ENCODE measurements at regions not wholly inside any gene's neighbourhood (a gene's known extent, or its start where the extent isn't known, plus 50 kb on each side); places are given as distances from the start of the nearest gene placed in this dataset.

DNA sequence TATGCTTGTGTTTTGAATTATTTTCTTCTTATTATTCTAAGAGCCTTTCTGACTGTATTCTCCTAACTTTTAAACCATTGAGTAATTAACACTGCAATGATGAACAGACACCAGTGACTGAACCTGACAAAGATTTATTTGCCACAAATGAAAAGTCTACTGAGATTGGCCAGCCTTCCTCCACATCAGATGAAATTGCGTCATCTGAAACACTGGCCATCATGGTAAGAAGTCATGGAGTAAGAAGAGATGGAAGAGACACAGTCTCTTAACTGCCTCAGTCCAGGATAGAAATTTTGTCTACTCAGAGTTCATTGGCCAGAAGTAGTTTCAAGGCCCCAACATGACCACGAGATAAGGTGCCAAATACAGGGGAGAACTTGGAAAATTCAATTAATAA, 357.8 kb downstream of the BMPER start:
- 3% methylated on average over 2 of the region's 2 CpGs for WGBS (ENCODE audit: insufficient coverage, low coverage, missing lambda C conversion rate)
- Histone ChIP-seq H3K79me2 (ENCODE audit: control insufficient read depth, insufficient read depth, low read length) (no peaks in the 10 kb centered on the region), H3K9me3 (replicated peaks; ENCODE audit: control insufficient read depth, insufficient read depth, low read depth, low read length) (no peaks in the 10 kb centered on the region), H3K27me3 (ENCODE audit: control insufficient read depth in 2 of 2, insufficient read depth in 2 of 2, low read length in 2 of 2) (no peaks in the 10 kb centered on the region), H3K4me3 (no peak overlapping the region), H3K36me3 (ENCODE audit: control insufficient read depth, insufficient read depth, low read length) (no peaks in the 10 kb centered on the region), H2AFZ (ENCODE audit: low read depth, low read length) (no peak overlapping the region), H3K27ac (ENCODE audit: extremely low read depth, low read depth, low read length) (no peak overlapping the region), H3K9me1 (ENCODE audit: control insufficient read depth, insufficient read depth, low read length) (no peaks in the 10 kb centered on the region), H3K4me2 (ENCODE audit: insufficient read depth, low read length) (no peak overlapping the region), H3K4me1 (replicated peaks in 1 of 2; ENCODE audit: control insufficient read depth in 2 of 2, insufficient read depth in 2 of 2, low read length in 2 of 2) (no peaks in the 10 kb centered on the region), H4K20me1 (replicated peaks; ENCODE audit: control insufficient read depth, insufficient read depth, low read length) (no peaks in the 10 kb centered on the region), H3K9ac (ENCODE audit: insufficient read depth in 1 of 2, low read depth in 2 of 2, low read length in 2 of 2) (no peak overlapping the region)
- POLR2A ChIA-PET, result no interaction called here
- intact Hi-C loops (cut with micrococcal nuclease) (no loop called here), in situ Hi-C loops (cut with MboI) (no loop called here)
- CTCF ChIA-PET (ENCODE audit: low intra/inter-chr PET ratio), result no interaction called here
- DNase-seq (ENCODE audit: extremely low read depth in 1 of 4, low spot score in 3 of 4) (no peak), ATAC-seq (no peak), FAIRE-seq (no peak)
- no TSS peak for BruUV-seq (replicated peaks)
- TF ChIP-seq ZNF668 (CRISPR knock-in tag; IDR thresholded peaks at IDR 0.05) (no peak), HDAC2 (IDR thresholded peaks at IDR 0.05) (no peak), NEUROD1 (IDR thresholded peaks at IDR 0.05; ENCODE audit: borderline replicate concordance, low read depth, low read length, partially characterized antibody) (no peak), MTA2 (IDR thresholded peaks at IDR 0.05; ENCODE audit: low read depth) (no peak), KLF6 (CRISPR knock-in tag; IDR thresholded peaks at IDR 0.05; ENCODE audit: borderline replicate concordance) (no peak), PYGO2 (tag; IDR thresholded peaks at IDR 0.05) (no peak), NFE2 (IDR thresholded peaks at IDR 0.05; ENCODE audit: low read depth) (no peak), RBM25 (IDR thresholded peaks at IDR 0.05; ENCODE audit: low read depth, low read length, severe bottlenecking) (no peak)
- TF ChIP-seq, protein P1, sequence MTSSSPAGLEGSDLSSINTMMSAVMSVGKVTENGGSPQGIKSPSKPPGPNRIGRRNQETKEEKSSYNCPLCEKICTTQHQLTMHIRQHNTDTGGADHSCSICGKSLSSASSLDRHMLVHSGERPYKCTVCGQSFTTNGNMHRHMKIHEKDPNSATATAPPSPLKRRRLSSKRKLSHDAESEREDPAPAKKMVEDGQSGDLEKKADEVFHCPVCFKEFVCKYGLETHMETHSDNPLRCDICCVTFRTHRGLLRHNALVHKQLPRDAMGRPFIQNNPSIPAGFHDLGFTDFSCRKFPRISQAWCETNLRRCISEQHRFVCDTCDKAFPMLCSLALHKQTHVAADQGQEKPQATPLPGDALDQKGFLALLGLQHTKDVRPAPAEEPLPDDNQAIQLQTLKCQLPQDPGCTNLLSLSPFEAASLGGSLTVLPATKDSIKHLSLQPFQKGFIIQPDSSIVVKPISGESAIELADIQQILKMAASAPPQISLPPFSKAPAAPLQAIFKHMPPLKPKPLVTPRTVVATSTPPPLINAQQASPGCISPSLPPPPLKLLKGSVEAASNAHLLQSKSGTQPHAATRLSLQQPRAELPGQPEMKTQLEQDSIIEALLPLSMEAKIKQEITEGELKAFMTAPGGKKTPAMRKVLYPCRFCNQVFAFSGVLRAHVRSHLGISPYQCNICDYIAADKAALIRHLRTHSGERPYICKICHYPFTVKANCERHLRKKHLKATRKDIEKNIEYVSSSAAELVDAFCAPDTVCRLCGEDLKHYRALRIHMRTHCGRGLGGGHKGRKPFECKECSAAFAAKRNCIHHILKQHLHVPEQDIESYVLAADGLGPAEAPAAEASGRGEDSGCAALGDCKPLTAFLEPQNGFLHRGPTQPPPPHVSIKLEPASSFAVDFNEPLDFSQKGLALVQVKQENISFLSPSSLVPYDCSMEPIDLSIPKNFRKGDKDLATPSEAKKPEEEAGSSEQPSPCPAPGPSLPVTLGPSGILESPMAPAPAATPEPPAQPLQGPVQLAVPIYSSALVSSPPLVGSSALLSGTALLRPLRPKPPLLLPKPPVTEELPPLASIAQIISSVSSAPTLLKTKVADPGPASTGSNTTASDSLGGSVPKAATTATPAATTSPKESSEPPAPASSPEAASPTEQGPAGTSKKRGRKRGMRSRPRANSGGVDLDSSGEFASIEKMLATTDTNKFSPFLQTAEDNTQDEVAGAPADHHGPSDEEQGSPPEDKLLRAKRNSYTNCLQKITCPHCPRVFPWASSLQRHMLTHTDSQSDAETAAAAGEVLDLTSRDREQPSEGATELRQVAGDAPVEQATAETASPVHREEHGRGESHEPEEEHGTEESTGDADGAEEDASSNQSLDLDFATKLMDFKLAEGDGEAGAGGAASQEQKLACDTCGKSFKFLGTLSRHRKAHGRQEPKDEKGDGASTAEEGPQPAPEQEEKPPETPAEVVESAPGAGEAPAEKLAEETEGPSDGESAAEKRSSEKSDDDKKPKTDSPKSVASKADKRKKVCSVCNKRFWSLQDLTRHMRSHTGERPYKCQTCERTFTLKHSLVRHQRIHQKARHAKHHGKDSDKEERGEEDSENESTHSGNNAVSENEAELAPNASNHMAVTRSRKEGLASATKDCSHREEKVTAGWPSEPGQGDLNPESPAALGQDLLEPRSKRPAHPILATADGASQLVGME (CRISPR knock-in tag; IDR thresholded peaks at IDR 0.05), result no peak
